T-cell (primary cell): ENCODE measurements at regions not wholly inside any gene's neighbourhood (a gene's known extent, or its start where the extent isn't known, plus 50 kb on each side); places are given as distances from the start of the nearest gene placed in this dataset.

Experiments
- ATAC-seq, 4 experiments: fragments of 200-7000 bp in 3 of 4; fragments of 150-1000 bp in 1 of 4; cut with Tn5 transposase; replicated peaks in 1 of 4; 1 replicate in 3 of 4; 2 replicates in 1 of 4; pipeline ENCODE4 v1.10.0; 2021; ENCODE audit warnings: moderate library complexity in 3 of 4, mild to moderate bottlenecking in 2 of 4, moderate number of reproducible peaks in 1 of 4
- CTCF ChIA-PET, 2 donors: fragments of 300-600 bp; sonication (Branson Sonifier 250); formaldehyde crosslinking; loops; one replicate each; lab custom pipeline; 2022; ENCODE audit warnings: antibody characterized with exemption in 2 of 2; lab: Charles Lee
- POLR2A ChIA-PET, 2 donors: fragments of 300-600 bp; sonication (Branson Sonifier 250); formaldehyde crosslinking; loops; one replicate each; lab custom pipeline; 2022; ENCODE audit warnings: antibody characterized with exemption in 2 of 2; lab: Charles Lee
- DNase-seq, 35 experiments: peaks; one replicate each; pipeline versions ENCODE4 v3.0.0 to v3.0.0-alpha.2; 2013 to 2023
- H3K27ac ChIP-seq: one replicate; pipeline ENCODE4 v1.5.1; 2013; ENCODE audit warnings: low read length
- H3K27me3 ChIP-seq, 2 experiments: replicated peaks in 1 of 2; 1 replicate in 1 of 2; 2 replicates in 1 of 2; pipeline versions ENCODE4 v1.6.1 to v1.7.0; 2013; ENCODE audit warnings: low read length in 1 of 2, mixed read lengths in 1 of 2; ENCODE audit not compliant: control insufficient read depth in 2 of 2, insufficient read depth in 2 of 2; ENCODE audit errors: extremely low read depth in 1 of 2
- H3K36me3 ChIP-seq, 2 donors: 1 replicate in 1 of 2; 2 replicates in 1 of 2; pipeline versions ENCODE4 v1.6.1 to v1.7.0; 2013; ENCODE audit warnings: low read length in 1 of 2; ENCODE audit not compliant: control insufficient read depth in 2 of 2, insufficient read depth in 1 of 2; ENCODE audit errors: extremely low read depth in 1 of 2
- H3K4me1 ChIP-seq, 2 experiments: 1 replicate in 1 of 2; 2 replicates in 1 of 2; pipeline versions ENCODE4 v1.6.1 to v1.7.0; 2013; ENCODE audit warnings: low read length in 2 of 2, mixed read lengths in 1 of 2; ENCODE audit not compliant: insufficient read depth in 2 of 2, control insufficient read depth in 1 of 2; ENCODE audit errors: extremely low read depth in 1 of 2
- H3K4me3 ChIP-seq, 2 donors: 1 replicate in 1 of 2; 2 replicates in 1 of 2; pipeline versions ENCODE4 v1.5.1 to v1.7.0; 2013; ENCODE audit warnings: mild to moderate bottlenecking in 2 of 2, low read length in 1 of 2, moderate library complexity in 1 of 2; ENCODE audit not compliant: control insufficient read depth in 1 of 2; ENCODE audit errors: extremely low read depth in 1 of 2
- H3K9me3 ChIP-seq: 2 replicates; pipeline ENCODE4 v1.7.0; 2013
- H3K27ac Mint-ChIP-seq, 2 donors: one replicate each; pipeline ENCODE4 v1.8.0; 2020 to 2021; ENCODE audit warnings: mild to moderate bottlenecking in 2 of 2, mixed read lengths in 2 of 2
- H3K27me3 Mint-ChIP-seq, 2 donors: one replicate each; pipeline ENCODE4 v1.8.0; 2021 to 2022; ENCODE audit warnings: mixed read lengths in 2 of 2
- H3K36me3 Mint-ChIP-seq: one replicate; pipeline ENCODE4 v1.8.0; 2021; ENCODE audit warnings: mixed read lengths
- H3K4me1 Mint-ChIP-seq, 3 donors: one replicate each; pipeline ENCODE4 v1.8.0; 2020 to 2022; ENCODE audit warnings: mixed read lengths in 3 of 3, mild to moderate bottlenecking in 1 of 3
- H3K4me3 Mint-ChIP-seq, 3 donors: one replicate each; pipeline ENCODE4 v1.8.0; 2020 to 2022; ENCODE audit warnings: mild to moderate bottlenecking in 3 of 3, mixed read lengths in 3 of 3, moderate library complexity in 3 of 3
- H3K9me3 Mint-ChIP-seq, 3 donors: one replicate each; pipeline ENCODE4 v1.8.0; 2020 to 2022; ENCODE audit warnings: mixed read lengths in 3 of 3
- WGBS: methylation state at CpG from one replicate; pipeline ENCODE4 v1.1.5; 2013; ENCODE audit warnings: missing lambda C conversion rate; ENCODE audit not compliant: insufficient coverage; 5-methylcytosine and 5-hydroxymethylcytosine counted together

- POLR2A ChIA-PET = no interaction called here
- no peaks in the 10 kb centered on the region for H3K36me3 Mint-ChIP-seq
- Histone ChIP-seq H3K36me3 (no peaks in the 10 kb centered on the region), H3K4me3 (no peak overlapping the region), H3K27me3 (peaks cover 0 to 9% of the 10 kb centered on the region in 2 experiments), H3K4me1 (no peaks in the 10 kb centered on the region), H3K27ac (no peak overlapping the region), H3K9me3 (no peaks in the 10 kb centered on the region)
- H3K9me3 Mint-ChIP-seq = peaks cover 0 to 7% (median 6%) of the 10 kb centered on the region in 3 donors
- CTCF ChIA-PET = no interaction called here
- ATAC-seq (no peak), DNase-seq (no peak)
- no peak overlapping the region for H3K27ac Mint-ChIP-seq
- H3K4me1 Mint-ChIP-seq = no peaks in the 10 kb centered on the region
- WGBS = no CpG with 5 or more reads among the region's 1 CpG
- no peak overlapping the region for H3K4me3 Mint-ChIP-seq
- peaks cover 6 to 21% of the 10 kb centered on the region in 2 donors for H3K27me3 Mint-ChIP-seq
Observed at GRCh38 chr18:76195601-76196000, 299.4 kb downstream of the ZNF516 start.

- no peaks in the 10 kb centered on the region for H3K36me3 ChIP-seq
- no peak overlapping the region for H3K27ac Mint-ChIP-seq
- no peaks in the 10 kb centered on the region for H3K36me3 Mint-ChIP-seq
- H3K27me3 ChIP-seq = no peaks in the 10 kb centered on the region
- POLR2A ChIA-PET = interaction anchor here in 1 of 2 donors (0.6 kb wide), 1 partner anchor 9 kb away, joined by 3 read pairs; no protein-coding TSS in a partner anchor
- H3K4me1 Mint-ChIP-seq = no peaks in the 10 kb centered on the region
- no peak overlapping the region for H3K27ac ChIP-seq
- no peak for ATAC-seq
- DNase-seq = no peak
- H3K9me3 ChIP-seq = no peaks in the 10 kb centered on the region
- H3K4me3 ChIP-seq = no peak overlapping the region
- peaks cover 4 to 6% (median 5%) of the 10 kb centered on the region in 3 donors for H3K9me3 Mint-ChIP-seq
- H3K27me3 Mint-ChIP-seq = peaks cover 3 to 9% of the 10 kb centered on the region in 2 donors
- whole genome bisulfite sequencing = 40% methylated on average over 1 of the region's 1 CpG
- CTCF ChIA-PET = no interaction called here
- no peaks in the 10 kb centered on the region for H3K4me1 ChIP-seq
- H3K4me3 Mint-ChIP-seq = no peak overlapping the region
Observed at GRCh38 chr18:76188097-76188496, 306.9 kb downstream of the ZNF516 start.

GRCh38 chr18:76179257-76179656 is 315.8 kb downstream of the ZNF516 start:
- no peak for ATAC-seq
- Histone ChIP-seq H3K4me3 (no peak overlapping the region), H3K9me3 (no peaks in the 10 kb centered on the region), H3K36me3 (no peaks in the 10 kb centered on the region), H3K27ac (no peak overlapping the region), H3K27me3 (no peaks in the 10 kb centered on the region), H3K4me1 (no peaks in the 10 kb centered on the region)
- ChIA-PET CTCF (no interaction called here), POLR2A (interaction anchor here in 1 of 2 donors (0.8 kb wide), 1 partner anchor 9 kb away, joined by 3 read pairs; no protein-coding TSS in a partner anchor)
- Mint-ChIP-seq H3K27ac (no peak overlapping the region), H3K27me3 (no peaks in the 10 kb centered on the region), H3K4me3 (no peak overlapping the region), H3K9me3 (no peaks in the 10 kb centered on the region), H3K4me1 (no peaks in the 10 kb centered on the region), H3K36me3 (no peaks in the 10 kb centered on the region)
- DNase-seq = no peak
- WGBS = 80% methylated on average over 2 of the region's 2 CpGs

- Mint-ChIP-seq H3K4me1 (no peaks in the 10 kb centered on the region), H3K4me3 (no peak overlapping the region), H3K27me3 (peaks cover 0 to 2% of the 10 kb centered on the region in 2 donors), H3K9me3 (no peaks in the 10 kb centered on the region), H3K36me3 (no peaks in the 10 kb centered on the region), H3K27ac (no peak overlapping the region)
- DNase-seq (no peak), ATAC-seq (no peak)
- Histone ChIP-seq H3K4me3 (no peak overlapping the region), H3K9me3 (no peaks in the 10 kb centered on the region), H3K36me3 (no peaks in the 10 kb centered on the region), H3K4me1 (no peaks in the 10 kb centered on the region), H3K27me3 (no peaks in the 10 kb centered on the region), H3K27ac (no peak overlapping the region)
- ChIA-PET POLR2A (interaction anchor here in 1 of 2 donors (0.6 kb wide), 1 partner anchor 1361 kb away, joined by 3 read pairs; no protein-coding TSS in a partner anchor), CTCF (no interaction called here)
- whole genome bisulfite sequencing = no CpG with 5 or more reads among the region's 1 CpG
Observed at GRCh38 chr18:76177160-76177559, 317.9 kb downstream of the ZNF516 start.

GRCh38 chr18:76174451-76174850 is 320.6 kb downstream of the ZNF516 start:
- H3K4me3 ChIP-seq = no peak overlapping the region
- H3K9me3 ChIP-seq = no peaks in the 10 kb centered on the region
- no CpG with 5 or more reads among the region's 2 CpGs for WGBS
- H3K4me3 Mint-ChIP-seq = no peak overlapping the region
- ATAC-seq (no peak), DNase-seq (no peak)
- ChIA-PET CTCF (no interaction called here), POLR2A (no interaction called here)
- no peaks in the 10 kb centered on the region for H3K36me3 Mint-ChIP-seq
- H3K4me1 Mint-ChIP-seq = no peaks in the 10 kb centered on the region
- no peaks in the 10 kb centered on the region for H3K9me3 Mint-ChIP-seq
- no peaks in the 10 kb centered on the region for H3K36me3 ChIP-seq
- peaks cover 0 to 2% of the 10 kb centered on the region in 2 donors for H3K27me3 Mint-ChIP-seq
- peaks cover 0 to 3% of the 10 kb centered on the region in 2 experiments for H3K27me3 ChIP-seq
- H3K27ac Mint-ChIP-seq = no peak overlapping the region
- H3K27ac ChIP-seq = no peak overlapping the region
- H3K4me1 ChIP-seq = no peaks in the 10 kb centered on the region

- Mint-ChIP-seq H3K4me3 (no peak overlapping the region), H3K4me1 (peaks cover 0 to 4% (median 0%) of the 10 kb centered on the region in 3 donors), H3K9me3 (no peaks in the 10 kb centered on the region), H3K27ac (no peak overlapping the region), H3K36me3 (no peaks in the 10 kb centered on the region), H3K27me3 (peaks cover 4 to 7% of the 10 kb centered on the region in 2 donors)
- ChIA-PET CTCF (no interaction called here), POLR2A (no interaction called here)
- Histone ChIP-seq H3K27me3 (peaks cover 0 to 8% of the 10 kb centered on the region in 2 experiments), H3K9me3 (no peaks in the 10 kb centered on the region), H3K4me1 (no peaks in the 10 kb centered on the region), H3K36me3 (no peaks in the 10 kb centered on the region), H3K4me3 (no peak overlapping the region), H3K27ac (no peak overlapping the region)
- ATAC-seq (no peak), DNase-seq (no peak)
- 75% methylated on average over 2 of the region's 6 CpGs for WGBS
Observed at GRCh38 chr18:76169733-76170132, 325.3 kb downstream of the ZNF516 start.
